K562 (cell line): ENCODE measurements at regions not wholly inside any gene's neighbourhood (a gene's known extent, or its start where the extent isn't known, plus 50 kb on each side); places are given as distances from the start of the nearest gene placed in this dataset.

Experiments
- CEBPB ChIP-seq: fragments of 450-650 bp; IDR thresholded peaks from 2 replicates; pipeline ENCODE4 v1.6.1; 2016; ENCODE audit warnings: missing genetic modification characterization, missing compliant biosample characterization
- DPF2 ChIP-seq: fragments of 450-650 bp; IDR thresholded peaks from 2 replicates; pipeline ENCODE4 v1.6.1; 2016
- MYC ChIP-seq, 2 experiments: fragments of 250-450 bp in 1 of 2; sonication (Bioruptor Pico) in 1 of 2; IDR thresholded peaks; 2 replicates each; pipeline versions ENCODE4 v1.5.1 to v1.6.1; 2012 to 2021; ENCODE audit warnings: low read depth in 2 of 2, borderline replicate concordance in 1 of 2, improper control_type of control experiment in 1 of 2, low read length in 1 of 2, mild to moderate bottlenecking in 1 of 2, moderate library complexity in 1 of 2
- SRSF9 ChIP-seq: fragments of 200-400 bp; formaldehyde crosslinking; IDR thresholded peaks from 2 replicates; pipeline ENCODE4 v1.6.1; 2017; ENCODE audit warnings: low read depth, low read length, borderline replicate concordance
- TF ChIP-seq, protein P1 (sequence below): sonication (generic); formaldehyde crosslinking; IDR thresholded peaks from 2 replicates; pipeline ENCODE4 v1.5.0; 2020; ENCODE audit warnings: missing genetic modification reagents
- TF ChIP-seq, protein P2 (sequence below), 3 experiments: IDR thresholded peaks in 2 of 3; conservative IDR thresholded peaks in 1 of 3; 2 replicates each; pipeline ENCODE4 v1.5.1; 2011 to 2012; ENCODE audit warnings: low read length in 3 of 3, mild to moderate bottlenecking in 3 of 3, control low read depth in 2 of 3, improper control_type of control experiment in 1 of 3, inconsistent platforms in 1 of 3, low read depth in 1 of 3, mixed read lengths in 1 of 3, moderate library complexity in 1 of 3; ENCODE audit not compliant: insufficient read depth in 2 of 3

DNA sequence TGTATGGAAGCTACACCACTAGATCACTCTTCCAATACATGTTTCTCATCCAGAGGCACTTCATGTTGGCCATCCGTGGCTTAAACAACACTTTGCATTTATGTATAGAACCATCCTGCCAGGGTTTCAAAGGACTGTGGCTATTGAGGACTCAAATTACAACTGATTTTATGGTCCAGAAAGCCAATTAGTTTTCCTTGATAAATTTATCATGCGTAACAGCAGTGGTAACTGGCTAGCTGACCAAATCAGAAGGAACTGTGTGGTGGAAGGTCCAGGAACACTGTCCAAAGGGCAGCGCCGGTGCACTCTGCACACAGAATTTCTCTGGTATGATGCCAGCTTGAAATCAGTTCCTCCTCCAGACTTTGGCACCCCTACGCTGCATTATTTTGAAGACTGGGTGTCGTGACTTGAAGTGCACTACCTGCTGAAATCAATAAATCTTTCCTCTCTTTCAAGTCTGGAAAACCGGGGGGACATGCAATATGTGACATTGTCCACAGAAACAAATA lies 69.3 kb upstream of the TMEM252 start:
- TF ChIP-seq MYC (IDR thresholded peaks at IDR 0.05; ENCODE audit: low read depth, low read length) (no peak), MYC (CRISPR knock-in tag; IDR thresholded peaks at IDR 0.05; ENCODE audit: borderline replicate concordance, low read depth) (no peak), DPF2 (no peak), SRSF9 (no peak), CEBPB (tag) (no peak)
- TF ChIP-seq, protein P1, sequence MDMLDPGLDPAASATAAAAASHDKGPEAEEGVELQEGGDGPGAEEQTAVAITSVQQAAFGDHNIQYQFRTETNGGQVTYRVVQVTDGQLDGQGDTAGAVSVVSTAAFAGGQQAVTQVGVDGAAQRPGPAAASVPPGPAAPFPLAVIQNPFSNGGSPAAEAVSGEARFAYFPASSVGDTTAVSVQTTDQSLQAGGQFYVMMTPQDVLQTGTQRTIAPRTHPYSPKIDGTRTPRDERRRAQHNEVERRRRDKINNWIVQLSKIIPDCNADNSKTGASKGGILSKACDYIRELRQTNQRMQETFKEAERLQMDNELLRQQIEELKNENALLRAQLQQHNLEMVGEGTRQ (CRISPR knock-in tag) = no peak
- TF ChIP-seq, protein P2, sequence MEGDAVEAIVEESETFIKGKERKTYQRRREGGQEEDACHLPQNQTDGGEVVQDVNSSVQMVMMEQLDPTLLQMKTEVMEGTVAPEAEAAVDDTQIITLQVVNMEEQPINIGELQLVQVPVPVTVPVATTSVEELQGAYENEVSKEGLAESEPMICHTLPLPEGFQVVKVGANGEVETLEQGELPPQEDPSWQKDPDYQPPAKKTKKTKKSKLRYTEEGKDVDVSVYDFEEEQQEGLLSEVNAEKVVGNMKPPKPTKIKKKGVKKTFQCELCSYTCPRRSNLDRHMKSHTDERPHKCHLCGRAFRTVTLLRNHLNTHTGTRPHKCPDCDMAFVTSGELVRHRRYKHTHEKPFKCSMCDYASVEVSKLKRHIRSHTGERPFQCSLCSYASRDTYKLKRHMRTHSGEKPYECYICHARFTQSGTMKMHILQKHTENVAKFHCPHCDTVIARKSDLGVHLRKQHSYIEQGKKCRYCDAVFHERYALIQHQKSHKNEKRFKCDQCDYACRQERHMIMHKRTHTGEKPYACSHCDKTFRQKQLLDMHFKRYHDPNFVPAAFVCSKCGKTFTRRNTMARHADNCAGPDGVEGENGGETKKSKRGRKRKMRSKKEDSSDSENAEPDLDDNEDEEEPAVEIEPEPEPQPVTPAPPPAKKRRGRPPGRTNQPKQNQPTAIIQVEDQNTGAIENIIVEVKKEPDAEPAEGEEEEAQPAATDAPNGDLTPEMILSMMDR (IDR thresholded peaks at IDR 0.05 in 2 of 3, conservative IDR thresholded peaks at IDR 0.05 in 1 of 3; ENCODE audit: insufficient read depth in 2 of 3, low read depth in 1 of 3, low read length in 3 of 3) = no peak
